ENCODE measurements at regions not wholly inside any gene's neighbourhood (a gene's known extent, or its start where the extent isn't known, plus 50 kb on each side); places are given as distances from the start of the nearest gene placed in this dataset.

- H3K4me3 ChIP-seq (ENCODE audit: control insufficient read depth in 2 of 3, extremely low read depth in 1 of 3, insufficient read depth in 2 of 3, low read depth in 1 of 3, low read length in 3 of 3): no peak overlapping the region
- H3K9me1 ChIP-seq (ENCODE audit: control insufficient read depth, extremely low read depth, insufficient read depth, low read length): no peaks in the 10 kb centered on the region
- no peak overlapping the region for H3K4me2 ChIP-seq (ENCODE audit: control insufficient read depth, extremely low read depth, insufficient read depth, low read depth, low read length)
- no peaks in the 10 kb centered on the region for H3K79me2 ChIP-seq (ENCODE audit: control insufficient read depth, insufficient read depth, low read length)
- H3K4me1 ChIP-seq (ENCODE audit: control insufficient read depth, extremely low read depth, insufficient read depth, low read length): no peaks in the 10 kb centered on the region
- H3K27ac ChIP-seq (ENCODE audit: control insufficient read depth, insufficient read depth, low read length): no peak overlapping the region
- TF ChIP-seq, protein P1, sequence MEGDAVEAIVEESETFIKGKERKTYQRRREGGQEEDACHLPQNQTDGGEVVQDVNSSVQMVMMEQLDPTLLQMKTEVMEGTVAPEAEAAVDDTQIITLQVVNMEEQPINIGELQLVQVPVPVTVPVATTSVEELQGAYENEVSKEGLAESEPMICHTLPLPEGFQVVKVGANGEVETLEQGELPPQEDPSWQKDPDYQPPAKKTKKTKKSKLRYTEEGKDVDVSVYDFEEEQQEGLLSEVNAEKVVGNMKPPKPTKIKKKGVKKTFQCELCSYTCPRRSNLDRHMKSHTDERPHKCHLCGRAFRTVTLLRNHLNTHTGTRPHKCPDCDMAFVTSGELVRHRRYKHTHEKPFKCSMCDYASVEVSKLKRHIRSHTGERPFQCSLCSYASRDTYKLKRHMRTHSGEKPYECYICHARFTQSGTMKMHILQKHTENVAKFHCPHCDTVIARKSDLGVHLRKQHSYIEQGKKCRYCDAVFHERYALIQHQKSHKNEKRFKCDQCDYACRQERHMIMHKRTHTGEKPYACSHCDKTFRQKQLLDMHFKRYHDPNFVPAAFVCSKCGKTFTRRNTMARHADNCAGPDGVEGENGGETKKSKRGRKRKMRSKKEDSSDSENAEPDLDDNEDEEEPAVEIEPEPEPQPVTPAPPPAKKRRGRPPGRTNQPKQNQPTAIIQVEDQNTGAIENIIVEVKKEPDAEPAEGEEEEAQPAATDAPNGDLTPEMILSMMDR (optimal IDR thresholded peaks at IDR 0.05 in 1 of 3, IDR thresholded peaks at IDR 0.05 in 1 of 3, conservative IDR thresholded peaks at IDR 0.05 in 1 of 3; ENCODE audit: extremely low read depth in 1 of 3, insufficient read depth in 2 of 3, low read length in 3 of 3): no peak
- no peak for TF ChIP-seq EZH2 (IDR thresholded peaks at IDR 0.05; ENCODE audit: low read length)
- no peaks in the 10 kb centered on the region for H3K9me3 ChIP-seq (ENCODE audit: control insufficient read depth, low read depth, low read length)
- no peaks in the 10 kb centered on the region for H3K36me3 ChIP-seq (ENCODE audit: control insufficient read depth in 2 of 2, extremely low read depth in 1 of 2, insufficient read depth in 2 of 2, low read length in 2 of 2)
- dilution Hi-C loops (cut with MboI; ENCODE audit: extremely low pct_ligation_motif_present, low sequenced_read_pairs): no loop called here
- H3K9ac ChIP-seq (ENCODE audit: control insufficient read depth, extremely low read depth, insufficient read depth, low read length): no peak overlapping the region
- H3K27me3 ChIP-seq (ENCODE audit: control insufficient read depth, extremely low read depth, insufficient read depth, low read length): no peaks in the 10 kb centered on the region
- H4K20me1 ChIP-seq (ENCODE audit: control insufficient read depth, extremely low read depth, insufficient read depth, low read length): no peaks in the 10 kb centered on the region
- DNase-seq (ENCODE audit: low read depth, low spot score): no peak
- FAIRE-seq: no peak
- no peak overlapping the region for H2AFZ ChIP-seq (ENCODE audit: control insufficient read depth, low read length)
Measured at GRCh38 chr2:160914217-160914616, 246.0 kb upstream of the TANK start.

- dilution Hi-C loops (cut with MboI; ENCODE audit: extremely low pct_ligation_motif_present, low sequenced_read_pairs): no loop called here
- H3K27ac ChIP-seq (ENCODE audit: control insufficient read depth, insufficient read depth, low read length): no peak overlapping the region
- H2AFZ ChIP-seq (ENCODE audit: control insufficient read depth, low read length): no peak overlapping the region
- TF ChIP-seq, protein P1 (optimal IDR thresholded peaks at IDR 0.05 in 1 of 3, IDR thresholded peaks at IDR 0.05 in 1 of 3, conservative IDR thresholded peaks at IDR 0.05 in 1 of 3; ENCODE audit: extremely low read depth in 1 of 3, insufficient read depth in 2 of 3, low read length in 3 of 3): no peak
- TF ChIP-seq EZH2 (IDR thresholded peaks at IDR 0.05; ENCODE audit: low read length): no peak
- H3K79me2 ChIP-seq (ENCODE audit: control insufficient read depth, insufficient read depth, low read length): no peaks in the 10 kb centered on the region
- H3K36me3 ChIP-seq (ENCODE audit: control insufficient read depth in 2 of 2, extremely low read depth in 1 of 2, insufficient read depth in 2 of 2, low read length in 2 of 2): no peaks in the 10 kb centered on the region
- H3K4me3 ChIP-seq (ENCODE audit: control insufficient read depth in 2 of 3, extremely low read depth in 1 of 3, insufficient read depth in 2 of 3, low read depth in 1 of 3, low read length in 3 of 3): no peak overlapping the region
- H3K4me1 ChIP-seq (ENCODE audit: control insufficient read depth, extremely low read depth, insufficient read depth, low read length): no peaks in the 10 kb centered on the region
- no peaks in the 10 kb centered on the region for H4K20me1 ChIP-seq (ENCODE audit: control insufficient read depth, extremely low read depth, insufficient read depth, low read length)
- H3K4me2 ChIP-seq (ENCODE audit: control insufficient read depth, extremely low read depth, insufficient read depth, low read depth, low read length): no peak overlapping the region
- no peaks in the 10 kb centered on the region for H3K9me3 ChIP-seq (ENCODE audit: control insufficient read depth, low read depth, low read length)
- H3K9me1 ChIP-seq (ENCODE audit: control insufficient read depth, extremely low read depth, insufficient read depth, low read length): no peaks in the 10 kb centered on the region
- no peaks in the 10 kb centered on the region for H3K27me3 ChIP-seq (ENCODE audit: control insufficient read depth, extremely low read depth, insufficient read depth, low read length)
- FAIRE-seq (no peak), DNase-seq (ENCODE audit: low read depth, low spot score) (no peak)
- no peak overlapping the region for H3K9ac ChIP-seq (ENCODE audit: control insufficient read depth, extremely low read depth, insufficient read depth, low read length)
Measured at GRCh38 chr2:160916300-160916699, 243.9 kb upstream of the TANK start.

Data from keratinocyte (primary cell).